ENCODE measurements at regions not wholly inside any gene's neighbourhood (a gene's known extent, or its start where the extent isn't known, plus 50 kb on each side); places are given as distances from the start of the nearest gene placed in this dataset.

GRCh38 chr21:18030248-18030647 is 211.1 kb upstream of the C21orf91 start:
- TF ChIP-seq EZH2phosphoT487 (IDR thresholded peaks at IDR 0.05; ENCODE audit: low read depth) (no peak), CTCF (IDR thresholded peaks at IDR 0.05; ENCODE audit: low read depth, low read length) (no peak)
- no peaks in the 10 kb centered on the region for H3K79me2 ChIP-seq (ENCODE audit: low read length)
- no peak overlapping the region for H3K9ac ChIP-seq (ENCODE audit: low read length)
- H3K4me1 ChIP-seq (ENCODE audit: low read length) = peaks cover 13% of the 10 kb centered on the region
- no peaks in the 10 kb centered on the region for H3K27me3 ChIP-seq (ENCODE audit: low read depth, low read length)
- H3K9me3 ChIP-seq (ENCODE audit: insufficient read depth, low read length) = no peaks in the 10 kb centered on the region
- H3K36me3 ChIP-seq (replicated peaks; ENCODE audit: low read depth, low read length) = no peaks in the 10 kb centered on the region
- H3K4me3 ChIP-seq (ENCODE audit: low read length) = peak overlapping the region; percentile 8; the same call in 1 of the 2 replicates
- no peaks in the 10 kb centered on the region for H4K20me1 ChIP-seq (ENCODE audit: insufficient read depth, low read length)
- peak overlapping the region; percentile 39 for H3K4me2 ChIP-seq (ENCODE audit: low read length)
- H3K27ac ChIP-seq (ENCODE audit: low read length) = no peak overlapping the region
- peak overlapping the region; percentile 40; the same call in 1 of the 2 replicates for H2AFZ ChIP-seq (ENCODE audit: low read depth, low read length)

- Histone ChIP-seq H4K20me1 (ENCODE audit: insufficient read depth, low read length) (no peaks in the 10 kb centered on the region), H3K79me2 (ENCODE audit: low read length) (no peaks in the 10 kb centered on the region), H3K9ac (ENCODE audit: low read length) (no peak overlapping the region), H3K4me1 (ENCODE audit: low read length) (peaks cover 13% of the 10 kb centered on the region), H3K9me3 (ENCODE audit: insufficient read depth, low read length) (no peaks in the 10 kb centered on the region), H3K4me3 (ENCODE audit: low read length) (no peak overlapping the region), H3K27ac (ENCODE audit: low read length) (no peak overlapping the region), H3K27me3 (ENCODE audit: low read depth, low read length) (no peaks in the 10 kb centered on the region), H3K4me2 (ENCODE audit: low read length) (no peak overlapping the region), H3K36me3 (replicated peaks; ENCODE audit: low read depth, low read length) (no peaks in the 10 kb centered on the region), H2AFZ (ENCODE audit: low read depth, low read length) (no peak overlapping the region)
- no peak for TF ChIP-seq CTCF (IDR thresholded peaks at IDR 0.05; ENCODE audit: low read depth, low read length)
Measured at GRCh38 chr21:18026359-18026758, 207.2 kb upstream of the C21orf91 start.

- TF ChIP-seq EZH2phosphoT487 (IDR thresholded peaks at IDR 0.05; ENCODE audit: low read depth) = no peak
- no peak for TF ChIP-seq CTCF (IDR thresholded peaks at IDR 0.05; ENCODE audit: low read depth, low read length)
- H3K27me3 ChIP-seq (ENCODE audit: low read depth, low read length) = no peaks in the 10 kb centered on the region
Measured at GRCh38 chr21:18023711-18024110, 204.6 kb upstream of the C21orf91 start.

GRCh38 chr21:18023157-18023556 is 204.0 kb upstream of the C21orf91 start:
- TF ChIP-seq EZH2phosphoT487 (IDR thresholded peaks at IDR 0.05; ENCODE audit: low read depth) (no peak), CTCF (IDR thresholded peaks at IDR 0.05; ENCODE audit: low read depth, low read length) (no peak)
- H3K4me3 ChIP-seq (ENCODE audit: low read length) = no peak overlapping the region
- H3K79me2 ChIP-seq (ENCODE audit: low read length) = no peaks in the 10 kb centered on the region
- H3K9me3 ChIP-seq (ENCODE audit: insufficient read depth, low read length) = no peaks in the 10 kb centered on the region
- H3K4me2 ChIP-seq (ENCODE audit: low read length) = no peak overlapping the region
- no peak overlapping the region for H3K9ac ChIP-seq (ENCODE audit: low read length)
- no peaks in the 10 kb centered on the region for H3K36me3 ChIP-seq (replicated peaks; ENCODE audit: low read depth, low read length)
- H3K4me1 ChIP-seq (ENCODE audit: low read length) = no peaks in the 10 kb centered on the region
- H2AFZ ChIP-seq (ENCODE audit: low read depth, low read length) = no peak overlapping the region
- no peaks in the 10 kb centered on the region for H3K27me3 ChIP-seq (ENCODE audit: low read depth, low read length)
- H4K20me1 ChIP-seq (ENCODE audit: insufficient read depth, low read length) = no peaks in the 10 kb centered on the region
- H3K27ac ChIP-seq (ENCODE audit: low read length) = no peak overlapping the region

More at GRCh38 chr21:18023711-18024110, 204.6 kb upstream of the C21orf91 start:
- H3K27ac ChIP-seq (ENCODE audit: low read length) = no peak overlapping the region
- no peak overlapping the region for H3K9ac ChIP-seq (ENCODE audit: low read length)
- no peaks in the 10 kb centered on the region for H3K4me1 ChIP-seq (ENCODE audit: low read length)
- no peaks in the 10 kb centered on the region for H3K9me3 ChIP-seq (ENCODE audit: insufficient read depth, low read length)
- H3K36me3 ChIP-seq (replicated peaks; ENCODE audit: low read depth, low read length) = no peaks in the 10 kb centered on the region
- no peaks in the 10 kb centered on the region for H4K20me1 ChIP-seq (ENCODE audit: insufficient read depth, low read length)
- H3K79me2 ChIP-seq (ENCODE audit: low read length) = no peaks in the 10 kb centered on the region
- H3K4me3 ChIP-seq (ENCODE audit: low read length) = no peak overlapping the region
- H2AFZ ChIP-seq (ENCODE audit: low read depth, low read length) = no peak overlapping the region
- no peak overlapping the region for H3K4me2 ChIP-seq (ENCODE audit: low read length)
